Testis (tissue), 2 donors: ENCODE measurements at regions not wholly inside any gene's neighbourhood (a gene's known extent, or its start where the extent isn't known, plus 50 kb on each side); places are given as distances from the start of the nearest gene placed in this dataset.

ENCODE experiments used
- POLR2A ChIP-seq: fragments of 450-650 bp; IDR thresholded peaks from one replicate; pipeline ENCODE4 v1.6.1; 2017; ENCODE audit warnings: antibody characterized with exemption, mild to moderate bottlenecking, moderate library complexity
- TF ChIP-seq, protein P1 (sequence below), 3 experiments: fragments of 450-650 bp in 2 of 3; fragments of 200-600 bp in 1 of 3; sonication (generic) in 1 of 3; IDR thresholded peaks; one replicate each; pipeline ENCODE4 v1.5.1; 2016 to 2019; ENCODE audit warnings: antibody characterized with exemption in 3 of 3, mild to moderate bottlenecking in 2 of 3, moderate library complexity in 1 of 3

DNA sequence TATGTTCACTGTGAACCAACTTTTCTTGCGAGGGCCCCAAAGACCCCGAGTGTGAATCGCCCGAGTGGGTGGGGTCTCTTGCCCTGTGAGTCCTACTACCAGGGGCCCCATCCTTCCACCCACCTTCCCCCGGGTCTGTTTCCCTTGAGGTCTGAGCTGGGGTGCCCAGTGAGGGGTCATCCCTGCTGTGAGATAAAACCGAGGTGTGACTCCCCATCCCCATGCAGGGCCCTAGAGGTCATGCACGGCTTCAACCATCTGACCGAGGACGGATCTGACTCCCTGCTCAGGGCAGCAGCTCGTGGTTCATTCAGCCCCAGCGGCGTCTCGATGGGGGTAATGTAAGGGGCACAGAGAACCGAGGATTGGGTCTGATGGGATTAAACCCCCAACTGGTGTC, 103.1 kb upstream of the SULF2 start:
- TF ChIP-seq, protein P1, sequence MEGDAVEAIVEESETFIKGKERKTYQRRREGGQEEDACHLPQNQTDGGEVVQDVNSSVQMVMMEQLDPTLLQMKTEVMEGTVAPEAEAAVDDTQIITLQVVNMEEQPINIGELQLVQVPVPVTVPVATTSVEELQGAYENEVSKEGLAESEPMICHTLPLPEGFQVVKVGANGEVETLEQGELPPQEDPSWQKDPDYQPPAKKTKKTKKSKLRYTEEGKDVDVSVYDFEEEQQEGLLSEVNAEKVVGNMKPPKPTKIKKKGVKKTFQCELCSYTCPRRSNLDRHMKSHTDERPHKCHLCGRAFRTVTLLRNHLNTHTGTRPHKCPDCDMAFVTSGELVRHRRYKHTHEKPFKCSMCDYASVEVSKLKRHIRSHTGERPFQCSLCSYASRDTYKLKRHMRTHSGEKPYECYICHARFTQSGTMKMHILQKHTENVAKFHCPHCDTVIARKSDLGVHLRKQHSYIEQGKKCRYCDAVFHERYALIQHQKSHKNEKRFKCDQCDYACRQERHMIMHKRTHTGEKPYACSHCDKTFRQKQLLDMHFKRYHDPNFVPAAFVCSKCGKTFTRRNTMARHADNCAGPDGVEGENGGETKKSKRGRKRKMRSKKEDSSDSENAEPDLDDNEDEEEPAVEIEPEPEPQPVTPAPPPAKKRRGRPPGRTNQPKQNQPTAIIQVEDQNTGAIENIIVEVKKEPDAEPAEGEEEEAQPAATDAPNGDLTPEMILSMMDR (IDR thresholded peaks at IDR 0.05), result no peak
- TF ChIP-seq POLR2A, result no peak
